HEK293 (cell line): ENCODE measurements at regions not wholly inside any gene's neighbourhood (a gene's known extent, or its start where the extent isn't known, plus 50 kb on each side); places are given as distances from the start of the nearest gene placed in this dataset.

Experiments used
- GLIS2 ChIP-seq: fragments of 450-650 bp; formaldehyde crosslinking; IDR thresholded peaks from 2 replicates; pipeline ENCODE4 v1.5.1; 2016; ENCODE audit warnings: missing biosample characterization, missing genetic modification characterization
- WT1 ChIP-seq: fragments of 450-650 bp; formaldehyde crosslinking; IDR thresholded peaks from 2 replicates; pipeline ENCODE4 v1.5.1; 2016; ENCODE audit warnings: missing biosample characterization, missing genetic modification characterization
- ZBTB7A ChIP-seq: fragments of 450-650 bp; formaldehyde crosslinking; IDR thresholded peaks from 2 replicates; pipeline ENCODE4 v1.5.1; 2016; ENCODE audit warnings: low read depth, missing biosample characterization, missing genetic modification characterization
- ZIC2 ChIP-seq: fragments of 450-650 bp; formaldehyde crosslinking; IDR thresholded peaks from 2 replicates; pipeline ENCODE4 v1.5.1; 2016; ENCODE audit warnings: missing biosample characterization, missing genetic modification characterization
- ZNF138 ChIP-seq: fragments of 450-650 bp; formaldehyde crosslinking; IDR thresholded peaks from 2 replicates; pipeline ENCODE4 v1.5.1; 2016; ENCODE audit warnings: missing biosample characterization, missing genetic modification characterization, borderline replicate concordance
- ZNF184 ChIP-seq: fragments of 450-650 bp; IDR thresholded peaks from 2 replicates; pipeline ENCODE4 v1.5.1; 2018; ENCODE audit warnings: missing biosample characterization, mild to moderate bottlenecking, missing genetic modification characterization
- ZNF629 ChIP-seq: fragments of 450-650 bp; formaldehyde crosslinking; IDR thresholded peaks from 2 replicates; pipeline ENCODE4 v1.5.1; 2017; ENCODE audit warnings: missing biosample characterization, missing genetic modification characterization
- ZNF677 ChIP-seq: fragments of 450-650 bp; IDR thresholded peaks from 2 replicates; pipeline ENCODE4 v1.5.0; 2018; ENCODE audit warnings: missing biosample characterization, mild to moderate bottlenecking, missing genetic modification characterization, moderate library complexity
- ZNF707 ChIP-seq: fragments of 450-650 bp; formaldehyde crosslinking; IDR thresholded peaks from 2 replicates; pipeline ENCODE4 v1.5.1; 2016; ENCODE audit warnings: missing biosample characterization, missing genetic modification characterization
- ZSCAN16 ChIP-seq: fragments of 450-650 bp; formaldehyde crosslinking; IDR thresholded peaks from 2 replicates; pipeline ENCODE4 v1.5.1; 2016; ENCODE audit warnings: missing biosample characterization, missing genetic modification characterization
- TF ChIP-seq, protein P1 (sequence below): fragments of 450-650 bp; formaldehyde crosslinking; IDR thresholded peaks from 2 replicates; pipeline ENCODE4 v1.5.1; 2016; ENCODE audit warnings: missing biosample characterization, missing genetic modification characterization

DNA sequence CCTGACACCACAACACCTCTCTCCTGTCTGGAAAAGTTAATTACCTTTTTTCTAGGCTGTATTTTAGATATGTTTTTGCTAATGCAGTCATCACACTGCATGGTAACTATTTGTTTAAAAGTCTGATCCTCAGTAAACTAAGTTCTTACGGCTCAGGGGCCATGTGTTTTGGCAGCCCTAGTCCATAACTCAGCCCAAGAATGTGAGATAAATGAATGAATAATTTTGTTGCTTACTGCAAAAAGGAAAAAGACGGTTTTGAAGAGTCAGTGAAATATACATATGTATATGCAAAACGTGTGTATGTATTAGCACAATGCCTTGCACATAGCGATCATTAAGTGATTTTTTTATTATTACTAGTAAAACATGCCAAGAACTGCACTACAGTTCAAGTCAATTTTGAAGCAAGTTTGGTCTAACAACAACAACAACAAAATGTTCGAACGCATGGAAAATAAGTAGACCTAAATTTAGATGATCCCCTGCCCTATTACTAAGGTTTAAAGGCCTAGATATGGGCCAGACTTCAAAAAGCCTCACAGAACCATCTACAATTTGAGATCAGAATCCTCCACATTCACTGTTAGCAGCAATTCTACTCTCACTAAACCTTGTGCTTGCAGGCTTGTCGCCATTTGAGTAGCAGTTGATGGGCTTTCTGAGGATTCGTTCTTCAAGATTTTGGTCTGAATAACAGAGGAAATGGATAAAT is 140.0 kb downstream of the NDUFA12 start:
- TF ChIP-seq, protein P1, sequence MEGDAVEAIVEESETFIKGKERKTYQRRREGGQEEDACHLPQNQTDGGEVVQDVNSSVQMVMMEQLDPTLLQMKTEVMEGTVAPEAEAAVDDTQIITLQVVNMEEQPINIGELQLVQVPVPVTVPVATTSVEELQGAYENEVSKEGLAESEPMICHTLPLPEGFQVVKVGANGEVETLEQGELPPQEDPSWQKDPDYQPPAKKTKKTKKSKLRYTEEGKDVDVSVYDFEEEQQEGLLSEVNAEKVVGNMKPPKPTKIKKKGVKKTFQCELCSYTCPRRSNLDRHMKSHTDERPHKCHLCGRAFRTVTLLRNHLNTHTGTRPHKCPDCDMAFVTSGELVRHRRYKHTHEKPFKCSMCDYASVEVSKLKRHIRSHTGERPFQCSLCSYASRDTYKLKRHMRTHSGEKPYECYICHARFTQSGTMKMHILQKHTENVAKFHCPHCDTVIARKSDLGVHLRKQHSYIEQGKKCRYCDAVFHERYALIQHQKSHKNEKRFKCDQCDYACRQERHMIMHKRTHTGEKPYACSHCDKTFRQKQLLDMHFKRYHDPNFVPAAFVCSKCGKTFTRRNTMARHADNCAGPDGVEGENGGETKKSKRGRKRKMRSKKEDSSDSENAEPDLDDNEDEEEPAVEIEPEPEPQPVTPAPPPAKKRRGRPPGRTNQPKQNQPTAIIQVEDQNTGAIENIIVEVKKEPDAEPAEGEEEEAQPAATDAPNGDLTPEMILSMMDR, result no peak
- no peak for TF ChIP-seq ZSCAN16 (tag by site-specific recombination)
- no peak for TF ChIP-seq ZNF707 (tag by site-specific recombination)
- no peak for TF ChIP-seq ZNF138 (tag by site-specific recombination)
- TF ChIP-seq WT1 (tag by site-specific recombination), result no peak
- no peak for TF ChIP-seq ZBTB7A (tag by site-specific recombination)
- no peak for TF ChIP-seq ZNF629 (tag by site-specific recombination)
- no peak for TF ChIP-seq ZIC2 (tag by site-specific recombination)
- no peak for TF ChIP-seq GLIS2 (tag by site-specific recombination)
- TF ChIP-seq ZNF677 (tag by site-specific recombination), result no peak
- TF ChIP-seq ZNF184 (tag by site-specific recombination), result no peak
